ENCODE measurements at regions not wholly inside any gene's neighbourhood (a gene's known extent, or its start where the extent isn't known, plus 50 kb on each side); places are given as distances from the start of the nearest gene placed in this dataset.

DNA sequence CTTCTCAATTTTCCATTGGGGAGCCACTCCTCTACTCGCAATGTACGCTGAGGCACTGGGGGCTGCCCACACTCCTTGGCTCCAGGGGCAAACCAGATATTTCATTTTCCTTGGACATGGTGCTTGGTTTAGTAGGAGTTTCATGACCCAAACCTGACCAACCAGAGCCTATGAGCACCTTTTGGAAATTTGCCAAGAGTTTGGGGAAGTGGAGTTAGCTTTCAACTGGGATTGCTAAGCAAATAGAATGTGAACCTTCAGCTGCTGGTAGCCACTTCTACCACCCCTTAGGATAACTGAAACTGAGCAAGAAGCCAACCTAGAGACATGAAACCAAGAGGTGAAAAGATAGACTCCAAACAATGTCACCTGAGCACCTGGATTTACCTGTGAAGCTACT, 74.9 kb upstream of the COL13A1 start:
- DNase-seq (ENCODE audit: low spot score), result no peak
- TF ChIP-seq, protein P1, sequence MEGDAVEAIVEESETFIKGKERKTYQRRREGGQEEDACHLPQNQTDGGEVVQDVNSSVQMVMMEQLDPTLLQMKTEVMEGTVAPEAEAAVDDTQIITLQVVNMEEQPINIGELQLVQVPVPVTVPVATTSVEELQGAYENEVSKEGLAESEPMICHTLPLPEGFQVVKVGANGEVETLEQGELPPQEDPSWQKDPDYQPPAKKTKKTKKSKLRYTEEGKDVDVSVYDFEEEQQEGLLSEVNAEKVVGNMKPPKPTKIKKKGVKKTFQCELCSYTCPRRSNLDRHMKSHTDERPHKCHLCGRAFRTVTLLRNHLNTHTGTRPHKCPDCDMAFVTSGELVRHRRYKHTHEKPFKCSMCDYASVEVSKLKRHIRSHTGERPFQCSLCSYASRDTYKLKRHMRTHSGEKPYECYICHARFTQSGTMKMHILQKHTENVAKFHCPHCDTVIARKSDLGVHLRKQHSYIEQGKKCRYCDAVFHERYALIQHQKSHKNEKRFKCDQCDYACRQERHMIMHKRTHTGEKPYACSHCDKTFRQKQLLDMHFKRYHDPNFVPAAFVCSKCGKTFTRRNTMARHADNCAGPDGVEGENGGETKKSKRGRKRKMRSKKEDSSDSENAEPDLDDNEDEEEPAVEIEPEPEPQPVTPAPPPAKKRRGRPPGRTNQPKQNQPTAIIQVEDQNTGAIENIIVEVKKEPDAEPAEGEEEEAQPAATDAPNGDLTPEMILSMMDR (IDR thresholded peaks at IDR 0.05; ENCODE audit: extremely low read depth, insufficient read depth, missing control alignments), result no peak
- in situ Hi-C loops (cut with MboI; ENCODE audit: low pct_unique_long_range_greater_than_20kb, low sequenced_read_pairs, unreplicated experiment), result no loop called here

DNA sequence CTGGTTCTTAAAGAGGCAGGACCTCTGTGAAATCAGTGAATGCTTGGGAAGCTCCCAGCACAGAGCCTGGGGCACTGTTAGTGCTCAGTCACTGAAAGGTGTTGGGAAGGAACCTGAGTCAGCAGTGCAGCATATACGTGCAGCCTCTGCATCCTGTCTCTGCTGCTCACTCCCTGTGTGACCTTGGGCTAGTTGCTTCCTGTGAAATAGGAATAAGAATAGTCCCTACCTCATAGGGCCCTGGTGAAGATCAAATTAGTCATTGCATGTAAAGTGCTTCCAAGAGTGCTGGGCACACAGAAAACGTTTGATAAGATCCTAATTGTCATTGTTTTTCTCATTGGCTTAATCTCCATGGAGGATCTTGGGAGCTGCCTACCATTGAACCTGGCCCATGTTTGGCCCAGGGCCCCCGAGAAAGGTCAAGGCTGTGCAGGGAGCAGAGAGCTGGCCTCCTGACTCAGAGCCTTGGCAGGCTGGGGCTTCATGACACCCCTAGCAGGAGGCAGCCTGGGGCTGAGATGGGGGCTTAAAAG, 73.3 kb upstream of the COL13A1 start:
- no peak for DNase-seq (ENCODE audit: low spot score)
- in situ Hi-C loops (cut with MboI; ENCODE audit: low pct_unique_long_range_greater_than_20kb, low sequenced_read_pairs, unreplicated experiment), result no loop called here
- TF ChIP-seq, protein P1 (IDR thresholded peaks at IDR 0.05; ENCODE audit: extremely low read depth, insufficient read depth, missing control alignments), result no peak

DNA sequence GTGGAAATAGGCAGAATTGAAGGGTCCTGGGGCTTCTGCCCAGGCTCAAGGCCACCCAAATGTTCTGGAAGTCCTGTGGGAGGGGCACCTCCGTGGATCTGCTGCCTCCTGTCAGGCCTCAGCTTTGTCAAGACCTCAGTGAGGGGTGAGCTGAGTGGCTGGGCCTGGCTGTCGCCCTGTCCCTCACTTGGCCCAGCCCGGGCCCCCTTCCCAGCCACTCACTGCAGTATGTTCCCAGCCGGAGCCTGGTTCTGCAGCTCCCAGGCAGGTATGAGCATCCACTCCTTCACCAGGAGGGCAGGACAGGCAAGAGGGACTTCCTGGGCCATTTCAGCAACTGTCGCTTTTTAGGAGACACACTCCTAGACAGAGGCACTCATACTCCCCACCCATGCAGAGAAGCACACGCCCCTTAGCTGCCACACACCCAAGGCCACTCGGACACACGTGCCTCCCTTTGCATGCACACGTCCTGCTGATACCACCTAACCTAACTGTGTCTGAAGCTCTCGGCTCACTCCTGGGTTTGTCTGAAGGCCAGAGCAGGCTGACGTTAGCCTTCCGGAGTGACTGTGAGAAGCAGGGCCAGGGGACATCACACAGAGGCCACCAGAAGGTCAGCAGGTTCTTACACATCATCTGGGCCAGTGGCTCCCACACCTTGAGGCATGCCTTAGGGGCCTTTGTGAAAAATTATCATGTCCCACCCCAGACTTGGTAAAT, 72.2 kb upstream of the COL13A1 start:
- in situ Hi-C loops (cut with MboI; ENCODE audit: low pct_unique_long_range_greater_than_20kb, low sequenced_read_pairs, unreplicated experiment), result no loop called here
- TF ChIP-seq, protein P1 (IDR thresholded peaks at IDR 0.05; ENCODE audit: extremely low read depth, insufficient read depth, missing control alignments), result no peak
- DNase-seq (ENCODE audit: low spot score), result no peak

DNA sequence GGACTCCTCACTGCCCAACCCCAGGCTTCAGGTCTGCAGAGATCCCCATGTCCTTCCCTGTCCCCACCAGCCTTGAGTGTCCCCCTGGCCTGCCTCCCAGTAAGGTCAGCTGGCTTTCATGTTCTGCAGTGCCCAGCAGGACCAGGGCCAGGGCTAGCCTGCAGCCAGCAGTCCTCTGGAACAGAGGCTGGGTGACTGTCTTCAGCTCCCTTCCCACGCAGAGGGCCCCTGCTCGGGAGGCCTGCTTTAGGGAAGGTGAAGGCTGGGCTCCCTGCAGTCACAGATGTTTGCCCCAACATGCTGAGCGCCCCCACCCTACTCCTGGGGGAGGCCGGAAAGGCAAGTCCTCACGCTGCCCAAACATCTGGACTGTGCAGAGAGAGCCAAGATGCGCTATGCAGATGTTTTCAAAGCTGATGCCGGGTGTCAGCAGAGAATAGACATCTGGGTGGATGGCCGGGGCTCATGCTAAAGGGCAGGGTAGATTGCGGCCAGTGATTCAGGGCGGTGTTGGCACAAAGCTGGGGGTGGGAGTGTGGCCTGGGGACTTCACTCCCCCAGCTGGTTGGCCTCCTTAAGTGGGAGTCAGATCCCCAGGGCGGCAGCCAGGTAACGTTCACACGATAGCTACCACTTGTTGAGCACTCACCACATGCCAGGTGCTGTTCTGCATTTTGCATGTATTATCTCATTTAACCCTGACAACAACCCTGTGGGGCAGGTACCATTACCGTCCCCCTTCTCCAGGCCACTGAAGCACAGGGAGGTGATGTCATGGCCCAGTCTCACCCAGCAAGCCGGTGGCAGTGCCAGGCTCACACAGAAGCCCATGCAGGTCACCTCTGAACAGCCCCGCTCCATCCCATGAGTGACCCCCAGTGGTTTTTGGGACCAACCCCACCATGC, 71.2 kb upstream of the COL13A1 start:
- TF ChIP-seq, protein P1 (IDR thresholded peaks at IDR 0.05; ENCODE audit: extremely low read depth, insufficient read depth, missing control alignments), result no peak
- in situ Hi-C loops (cut with MboI; ENCODE audit: low pct_unique_long_range_greater_than_20kb, low sequenced_read_pairs, unreplicated experiment), result no loop called here
- no peak for DNase-seq (ENCODE audit: low spot score)

DNA sequence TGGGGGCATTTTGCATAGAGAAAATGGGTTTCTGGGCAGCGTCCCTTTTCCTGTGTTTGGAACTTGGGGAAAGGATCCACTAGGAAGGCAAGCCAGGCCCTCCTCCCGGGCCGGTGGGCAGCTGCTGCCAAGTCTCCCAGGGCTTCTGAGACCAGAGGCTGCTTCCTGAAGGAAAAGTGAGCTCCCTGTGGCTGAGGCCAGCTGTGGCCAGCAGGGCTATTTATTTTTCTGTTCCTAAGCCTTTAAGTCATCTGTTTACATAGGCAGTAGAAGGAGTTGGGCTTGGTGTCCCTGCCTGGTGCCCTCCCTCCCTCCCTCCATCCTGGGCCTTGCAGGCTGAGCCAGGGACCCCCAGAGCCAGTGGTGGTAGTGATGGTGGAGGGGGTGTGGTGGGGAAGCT, 70.5 kb upstream of the COL13A1 start:
- in situ Hi-C loops (cut with MboI; ENCODE audit: low pct_unique_long_range_greater_than_20kb, low sequenced_read_pairs, unreplicated experiment), result no loop called here
- no peak for DNase-seq (ENCODE audit: low spot score)

DNA sequence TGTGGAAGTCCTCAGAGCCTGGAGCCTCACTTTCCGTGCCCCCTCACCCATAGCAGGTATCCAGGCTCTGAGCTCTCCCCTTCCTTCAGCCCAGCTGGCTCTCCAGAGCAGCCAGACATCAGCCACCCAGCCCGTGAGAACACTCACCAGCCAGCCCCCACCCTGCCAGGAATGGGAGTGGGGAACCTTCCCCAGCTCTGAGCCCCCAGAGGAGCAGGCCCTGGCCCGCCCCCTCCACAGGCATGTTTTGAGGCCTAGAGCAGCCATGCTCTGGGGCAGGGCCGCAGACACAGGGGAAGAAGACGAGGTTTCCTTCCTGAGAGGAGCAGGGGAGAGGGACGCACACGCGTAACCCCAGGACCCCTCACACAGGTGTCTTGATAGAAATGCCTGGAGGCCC, 70.0 kb upstream of the COL13A1 start:
- no peak for DNase-seq (ENCODE audit: low spot score)
- TF ChIP-seq, protein P1 (IDR thresholded peaks at IDR 0.05; ENCODE audit: extremely low read depth, insufficient read depth, missing control alignments), result no peak
- in situ Hi-C loops (cut with MboI; ENCODE audit: low pct_unique_long_range_greater_than_20kb, low sequenced_read_pairs, unreplicated experiment), result no loop called here

More for the DNA sequence above, 70.5 kb upstream of the COL13A1 start:
- TF ChIP-seq, protein P1 (IDR thresholded peaks at IDR 0.05; ENCODE audit: extremely low read depth, insufficient read depth, missing control alignments), result no peak

All from GM13977 (cell line).